ENCODE measurements at regions not wholly inside any gene's neighbourhood (a gene's known extent, or its start where the extent isn't known, plus 50 kb on each side); places are given as distances from the start of the nearest gene placed in this dataset.

GRCh38 chr13:80140685-80141084 lies 200.2 kb downstream of the SPRY2 start:
- Histone ChIP-seq H3K9me3 (no peaks in the 10 kb centered on the region), H3K4me3 (no peak overlapping the region), H3K27ac (no peak overlapping the region), H3K4me1 (no peaks in the 10 kb centered on the region), H3K36me3 (no peaks in the 10 kb centered on the region), H3K27me3 (no peaks in the 10 kb centered on the region), H3K9ac (ENCODE audit: low read depth in 2 of 2, low read length in 2 of 2) (no peak overlapping the region)
- DNase-seq, result no peak
- intact Hi-C loops (cut with DNase I), result no loop called here
- TF ChIP-seq CTCF (IDR thresholded peaks at IDR 0.05), result no peak

GRCh38 chr13:80139196-80139595 lies 201.7 kb downstream of the SPRY2 start:
- Histone ChIP-seq H3K27me3 (no peaks in the 10 kb centered on the region), H3K9ac (ENCODE audit: low read depth in 2 of 2, low read length in 2 of 2) (no peak overlapping the region), H3K36me3 (no peaks in the 10 kb centered on the region), H3K4me3 (no peak overlapping the region), H3K9me3 (no peaks in the 10 kb centered on the region), H3K4me1 (no peaks in the 10 kb centered on the region), H3K27ac (no peak overlapping the region)
- TF ChIP-seq CTCF (IDR thresholded peaks at IDR 0.05), result no peak
- intact Hi-C loops (cut with DNase I), result no loop called here
- no peak for DNase-seq

GRCh38 chr13:80137994-80138393 lies 202.9 kb downstream of the SPRY2 start:
- no peak for DNase-seq
- no peaks in the 10 kb centered on the region for H3K4me1 ChIP-seq
- no peaks in the 10 kb centered on the region for H3K9me3 ChIP-seq
- H3K9ac ChIP-seq (ENCODE audit: low read depth in 2 of 2, low read length in 2 of 2), result no peak overlapping the region
- H3K27me3 ChIP-seq, result no peaks in the 10 kb centered on the region
- TF ChIP-seq CTCF (IDR thresholded peaks at IDR 0.05), result no peak
- no peaks in the 10 kb centered on the region for H3K36me3 ChIP-seq
- H3K27ac ChIP-seq, result no peak overlapping the region
- no peak overlapping the region for H3K4me3 ChIP-seq
- intact Hi-C loops (cut with DNase I), result no loop called here

- no peak overlapping the region for H3K9ac ChIP-seq (ENCODE audit: low read depth in 2 of 2, low read length in 2 of 2)
- H3K36me3 ChIP-seq, result no peaks in the 10 kb centered on the region
- TF ChIP-seq CTCF (IDR thresholded peaks at IDR 0.05), result no peak
- no peak overlapping the region for H3K27ac ChIP-seq
- no peaks in the 10 kb centered on the region for H3K9me3 ChIP-seq
- DNase-seq, result no peak
- H3K4me1 ChIP-seq, result peaks cover 11% of the 10 kb centered on the region
- H3K27me3 ChIP-seq, result no peaks in the 10 kb centered on the region
- intact Hi-C loops (cut with DNase I), result loop anchor here (5.0 kb wide), 1 partner anchor 208 kb away; the partner anchor contains the start of gene SPRY2
- H3K4me3 ChIP-seq, result no peak overlapping the region
These were observed 206.6 kb downstream of the SPRY2 start for GRCh38 chr13:80134346-80134745.

GRCh38 chr13:80133631-80134261 lies 207.2 kb downstream of the SPRY2 start:
- Histone ChIP-seq H3K36me3 (no peaks in the 10 kb centered on the region), H3K27ac (peak overlapping the region; percentile 75), H3K4me3 (no peak overlapping the region), H3K9me3 (no peaks in the 10 kb centered on the region), H3K9ac (ENCODE audit: low read depth in 2 of 2, low read length in 2 of 2) (peak overlapping the region in 1 of 2 donors; percentile 3), H3K27me3 (no peaks in the 10 kb centered on the region), H3K4me1 (peaks cover 11% of the 10 kb centered on the region)
- TF ChIP-seq CTCF (IDR thresholded peaks at IDR 0.05), result no peak
- intact Hi-C loops (cut with DNase I), result loop anchor here (5.0 kb wide), 1 partner anchor 209 kb away; the partner anchor contains the start of gene SPRY2
- DNase-seq, result peak; percentile 44

Data from colonic mucosa (tissue), 4 donors.